Kidney epithelial cell (primary cell): ENCODE measurements at regions not wholly inside any gene's neighbourhood (a gene's known extent, or its start where the extent isn't known, plus 50 kb on each side); places are given as distances from the start of the nearest gene placed in this dataset.
"Not testable (repeated sequence)": the region's sequence is repeated elsewhere in the genome, so short reads cannot be mapped to it uniquely, and the experiment has no call there.

ENCODE experiments used
- DNase-seq: peaks from one replicate; pipeline ENCODE4 v3.0.0-alpha.2; 2010; ENCODE audit warnings: low read depth
- H3K27me3 ChIP-seq: 2 replicates; pipeline ENCODE4 v1.6.0; 2011; ENCODE audit warnings: low read length; ENCODE audit not compliant: control insufficient read depth, insufficient read depth
- H3K36me3 ChIP-seq: 2 replicates; pipeline ENCODE4 v1.5.1; 2011; ENCODE audit warnings: low read length; ENCODE audit not compliant: control insufficient read depth, insufficient read depth
- H3K4me3 ChIP-seq: 2 replicates; pipeline ENCODE4 v1.5.1; 2011; ENCODE audit warnings: low read depth, mild to moderate bottlenecking, control low read depth, low read length
- CTCF ChIP-seq: IDR thresholded peaks from 2 replicates; pipeline ENCODE4 v1.5.1; 2011; ENCODE audit warnings: mild to moderate bottlenecking, moderate library complexity, low read length, control low read depth, inconsistent platforms; ENCODE audit not compliant: insufficient read depth, poor library complexity, severe bottlenecking

- DNase-seq = no peak
- H3K27me3 ChIP-seq = no peaks in the 10 kb centered on the region
- no peaks in the 10 kb centered on the region for H3K36me3 ChIP-seq
- no peak for TF ChIP-seq CTCF
- no peak overlapping the region for H3K4me3 ChIP-seq
Measured at GRCh38 chr18:55672574-55673361, 84.8 kb upstream of the TCF4 start.

- Histone ChIP-seq H3K27me3 (no peaks in the 10 kb centered on the region), H3K36me3 (no peaks in the 10 kb centered on the region), H3K4me3 (no peak overlapping the region)
- DNase-seq = no peak
- TF ChIP-seq CTCF = no peak
Measured at GRCh38 chr18:55665506-55665905, 77.5 kb upstream of the TCF4 start.

GRCh38 chr18:55664758-55665400 is 76.9 kb upstream of the TCF4 start:
- not testable (repeated sequence) for H3K4me3 ChIP-seq, H3K27me3 ChIP-seq, DNase-seq, H3K36me3 ChIP-seq

- no peak for DNase-seq
- no peak overlapping the region for H3K4me3 ChIP-seq
- no peaks in the 10 kb centered on the region for H3K36me3 ChIP-seq
- no peaks in the 10 kb centered on the region for H3K27me3 ChIP-seq
- TF ChIP-seq CTCF = no peak
Measured at GRCh38 chr18:55663891-55664290, 75.9 kb upstream of the TCF4 start.

GRCh38 chr18:55658598-55658997 is 70.6 kb upstream of the TCF4 start:
- no peaks in the 10 kb centered on the region for H3K27me3 ChIP-seq
- TF ChIP-seq CTCF = no peak

GRCh38 chr18:55657572-55658331 is 69.8 kb upstream of the TCF4 start:
- no peak for DNase-seq
- Histone ChIP-seq H3K4me3 (no peak overlapping the region), H3K36me3 (no peaks in the 10 kb centered on the region), H3K27me3 (no peaks in the 10 kb centered on the region)
- TF ChIP-seq CTCF = no peak

More at GRCh38 chr18:55658598-55658997, 70.6 kb upstream of the TCF4 start:
- DNase-seq = no peak
- no peaks in the 10 kb centered on the region for H3K36me3 ChIP-seq
- H3K4me3 ChIP-seq = no peak overlapping the region
